ENCODE measurements at regions not wholly inside any gene's neighbourhood (a gene's known extent, or its start where the extent isn't known, plus 50 kb on each side); places are given as distances from the start of the nearest gene placed in this dataset.

GRCh38 chr12:125685915-125686314 lies 620.7 kb downstream of the AACS start:
- DNase-seq: no peak

GRCh38 chr12:125687403-125687802 lies 622.2 kb downstream of the AACS start:
- no peak for DNase-seq

- DNase-seq: no peak
These were observed 622.6 kb downstream of the AACS start for GRCh38 chr12:125687820-125688219.

GRCh38 chr12:125688223-125688622 lies 623.0 kb downstream of the AACS start:
- DNase-seq: no peak

GRCh38 chr12:125688881-125689280 lies 623.6 kb downstream of the AACS start:
- DNase-seq: no peak

- DNase-seq: no peak
These were observed 624.6 kb downstream of the AACS start for GRCh38 chr12:125689576-125690410.

- no peak for DNase-seq
These were observed 625.6 kb downstream of the AACS start for GRCh38 chr12:125690841-125691240.

GRCh38 chr12:125696054-125696453 lies 630.8 kb downstream of the AACS start:
- no peak for DNase-seq

GRCh38 chr12:125704803-125705202 lies 639.6 kb downstream of the AACS start:
- DNase-seq: no peak

GRCh38 chr12:125720961-125721360 lies 655.7 kb downstream of the AACS start:
- no peak for DNase-seq

- DNase-seq: no peak
These were observed 668.9 kb downstream of the AACS start for GRCh38 chr12:125734137-125734536.

- no peak for DNase-seq
These were observed 673.0 kb downstream of the AACS start for GRCh38 chr12:125738211-125738610.

- no peak for DNase-seq
These were observed 677.2 kb downstream of the AACS start for GRCh38 chr12:125742413-125742812.

- DNase-seq: no peak
These were observed 679.0 kb downstream of the AACS start for GRCh38 chr12:125744201-125744600.

GRCh38 chr12:125755512-125755911 lies 690.3 kb downstream of the AACS start:
- no peak for DNase-seq

GRCh38 chr12:125766091-125766490 lies 700.9 kb downstream of the AACS start:
- DNase-seq: no peak

- DNase-seq: no peak
These were observed 707.2 kb downstream of the AACS start for GRCh38 chr12:125772403-125772802.

GRCh38 chr12:125773033-125773640 lies 707.9 kb downstream of the AACS start:
- no peak for DNase-seq

- no peak for DNase-seq
These were observed 710.3 kb downstream of the AACS start for GRCh38 chr12:125775507-125775906.

GRCh38 chr12:125776212-125776611 lies 711.0 kb downstream of the AACS start:
- DNase-seq: no peak

- no peak for DNase-seq
These were observed 720.9 kb downstream of the AACS start for GRCh38 chr12:125786143-125786542.

GRCh38 chr12:125794401-125794800 lies 729.2 kb downstream of the AACS start:
- DNase-seq: no peak

- no peak for DNase-seq
These were observed 732.4 kb downstream of the AACS start for GRCh38 chr12:125797421-125798175.

- no peak for DNase-seq
These were observed 739.4 kb downstream of the AACS start for GRCh38 chr12:125804660-125805059.
